Loucy (cell line): ENCODE measurements at regions not wholly inside any gene's neighbourhood (a gene's known extent, or its start where the extent isn't known, plus 50 kb on each side); places are given as distances from the start of the nearest gene placed in this dataset.

ENCODE experiments used
- H2AFZ ChIP-seq: fragments of 200-600 bp; sonication (generic); 2 replicates; pipeline ENCODE4 v1.6.0; 2016; ENCODE audit warnings: antibody characterized with exemption, mild to moderate bottlenecking, low read length, moderate library complexity
- H3F3A ChIP-seq: fragments of 200-600 bp; 2 replicates; pipeline ENCODE4 v1.6.0; 2016; ENCODE audit warnings: antibody characterized with exemption, low read depth, mild to moderate bottlenecking
- H3K27me3 ChIP-seq: fragments of 200-600 bp; sonication (generic); 2 replicates; pipeline ENCODE4 v1.6.1; 2014; ENCODE audit warnings: low read length, mild to moderate bottlenecking; ENCODE audit not compliant: insufficient read depth, poor library complexity, severe bottlenecking
- H3K36me3 ChIP-seq: fragments of 200-600 bp; sonication (generic); 2 replicates; pipeline ENCODE4 v1.6.1; 2016; ENCODE audit warnings: low read length; ENCODE audit not compliant: insufficient read depth
- H3K4me1 ChIP-seq: fragments of 200-600 bp; sonication (generic); 2 replicates; pipeline ENCODE4 v1.5.1; 2014; ENCODE audit warnings: low read length, mild to moderate bottlenecking; ENCODE audit not compliant: insufficient read depth, poor library complexity, severe bottlenecking
- H3K4me2 ChIP-seq: fragments of 200-600 bp; sonication (generic); 2 replicates; pipeline ENCODE4 v1.6.0; 2014; ENCODE audit warnings: antibody characterized with exemption, low read length, low read depth, mild to moderate bottlenecking; ENCODE audit not compliant: poor library complexity, severe bottlenecking
- H3K4me3 ChIP-seq: fragments of 200-600 bp; sonication (generic); 2 replicates; pipeline ENCODE4 v1.5.1; 2014; ENCODE audit warnings: low read length, mild to moderate bottlenecking, mixed read lengths; ENCODE audit not compliant: poor library complexity, severe bottlenecking
- H3K79me2 ChIP-seq: fragments of 200-600 bp; sonication (generic); 2 replicates; pipeline ENCODE4 v1.6.1; 2014; ENCODE audit warnings: low read length; ENCODE audit not compliant: insufficient read depth
- H3K9ac ChIP-seq: fragments of 200-600 bp; sonication (generic); 2 replicates; pipeline ENCODE4 v1.6.0; 2014; ENCODE audit warnings: mild to moderate bottlenecking, low read depth, low read length, moderate library complexity; ENCODE audit not compliant: poor library complexity, severe bottlenecking
- H3K9me2 ChIP-seq: fragments of 200-600 bp; sonication (generic); replicated peaks from 2 replicates; pipeline ENCODE4 v1.6.1; 2016; ENCODE audit warnings: low read depth, low read length, mixed read lengths
- H3K9me3 ChIP-seq: fragments of 200-600 bp; sonication (generic); 2 replicates; pipeline ENCODE4 v1.6.1; 2014; ENCODE audit warnings: mild to moderate bottlenecking, antibody characterized with exemption, low read length, low read depth; ENCODE audit not compliant: insufficient read depth
- H4K20me1 ChIP-seq: fragments of 200-600 bp; sonication (generic); 2 replicates; pipeline ENCODE4 v1.6.0; 2014; ENCODE audit warnings: antibody characterized with exemption, low read length, mild to moderate bottlenecking; ENCODE audit not compliant: insufficient read depth, poor library complexity, severe bottlenecking
- CTCF ChIP-seq: fragments of 200-600 bp; sonication (generic); conservative IDR thresholded peaks from 2 replicates; pipeline ENCODE4 v1.5.1; 2014; ENCODE audit warnings: mild to moderate bottlenecking, antibody characterized with exemption, low read length
- EZH2phosphoT487 ChIP-seq: fragments of 200-600 bp; IDR thresholded peaks from 2 replicates; pipeline ENCODE4 v1.6.1; 2018; ENCODE audit warnings: antibody characterized with exemption, mild to moderate bottlenecking, moderate library complexity, borderline replicate concordance

GRCh38 chr4:126807132-126807531, 825.6 kb upstream of the INTU start:
- no peak overlapping the region for H3K4me3 ChIP-seq
- no peaks in the 10 kb centered on the region for H3K4me1 ChIP-seq
- H3K27me3 ChIP-seq, result no peaks in the 10 kb centered on the region
- no peaks in the 10 kb centered on the region for H3K79me2 ChIP-seq
- no peaks in the 10 kb centered on the region for H3K9me3 ChIP-seq
- no peak overlapping the region for H2AFZ ChIP-seq
- no peaks in the 10 kb centered on the region for H3F3A ChIP-seq
- no peak overlapping the region for H3K4me2 ChIP-seq
- no peak overlapping the region for H3K9ac ChIP-seq
- H3K36me3 ChIP-seq, result no peaks in the 10 kb centered on the region
- H3K9me2 ChIP-seq, result no peaks in the 10 kb centered on the region
- TF ChIP-seq EZH2phosphoT487 (no peak), CTCF (no peak)
- no peaks in the 10 kb centered on the region for H4K20me1 ChIP-seq

- H3F3A ChIP-seq, result no peaks in the 10 kb centered on the region
- no peak overlapping the region for H3K9ac ChIP-seq
- H3K4me3 ChIP-seq, result no peak overlapping the region
- no peaks in the 10 kb centered on the region for H4K20me1 ChIP-seq
- no peaks in the 10 kb centered on the region for H3K36me3 ChIP-seq
- H2AFZ ChIP-seq, result no peak overlapping the region
- H3K9me3 ChIP-seq, result no peaks in the 10 kb centered on the region
- no peaks in the 10 kb centered on the region for H3K27me3 ChIP-seq
- no peak for TF ChIP-seq CTCF
- TF ChIP-seq EZH2phosphoT487, result no peak
- H3K9me2 ChIP-seq, result no peaks in the 10 kb centered on the region
- H3K4me1 ChIP-seq, result no peaks in the 10 kb centered on the region
- no peaks in the 10 kb centered on the region for H3K79me2 ChIP-seq
- no peak overlapping the region for H3K4me2 ChIP-seq
Measured at GRCh38 chr4:126812076-126812475, 820.7 kb upstream of the INTU start.

DNA sequence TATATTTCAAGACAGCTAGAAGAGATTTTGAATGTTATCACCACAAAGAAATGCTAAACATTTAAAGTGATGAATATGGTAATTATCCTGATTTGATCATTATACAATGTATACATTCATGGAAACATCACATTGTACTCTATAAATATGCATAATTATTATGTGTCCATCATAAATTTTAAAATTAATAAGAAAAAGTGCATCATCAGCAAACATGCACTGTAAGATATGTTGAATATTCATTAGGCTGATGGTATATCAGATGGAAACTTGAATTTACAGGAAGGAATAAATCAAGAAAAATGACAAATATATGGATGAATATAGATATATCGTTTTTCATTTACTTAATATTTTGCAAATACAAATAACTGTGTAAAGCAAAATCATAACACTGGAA, 812.1 kb upstream of the INTU start:
- no peaks in the 10 kb centered on the region for H3K79me2 ChIP-seq
- no peaks in the 10 kb centered on the region for H4K20me1 ChIP-seq
- H3K36me3 ChIP-seq, result no peaks in the 10 kb centered on the region
- H3K4me3 ChIP-seq, result no peak overlapping the region
- H3K9ac ChIP-seq, result no peak overlapping the region
- no peaks in the 10 kb centered on the region for H3K9me3 ChIP-seq
- H3K4me1 ChIP-seq, result no peaks in the 10 kb centered on the region
- no peak for TF ChIP-seq CTCF
- TF ChIP-seq EZH2phosphoT487, result no peak
- H3K4me2 ChIP-seq, result no peak overlapping the region
- no peak overlapping the region for H2AFZ ChIP-seq
- H3K9me2 ChIP-seq, result no peaks in the 10 kb centered on the region
- H3F3A ChIP-seq, result no peaks in the 10 kb centered on the region
- H3K27me3 ChIP-seq, result no peaks in the 10 kb centered on the region
